Peyer's patch (tissue), 4 donors: ENCODE measurements at regions not wholly inside any gene's neighbourhood (a gene's known extent, or its start where the extent isn't known, plus 50 kb on each side); places are given as distances from the start of the nearest gene placed in this dataset.

ENCODE experiments used
- CTCF ChIP-seq, 6 experiments: fragments of 450-650 bp in 4 of 6; fragments of 200-600 bp in 2 of 6; sonication (generic) in 1 of 6; IDR thresholded peaks; one replicate each; pipeline ENCODE4 v1.5.1; 2017 to 2019; ENCODE audit warnings: antibody characterized with exemption in 6 of 6, mild to moderate bottlenecking in 3 of 6, moderate library complexity in 1 of 6
- POLR2A ChIP-seq, 2 donors: fragments of 450-650 bp; IDR thresholded peaks; one replicate each; pipeline ENCODE4 v1.5.1; 2017; ENCODE audit warnings: antibody characterized with exemption in 2 of 2, mild to moderate bottlenecking in 2 of 2, moderate library complexity in 2 of 2

GRCh38 chr15:31571676-31572075 is 245.0 kb downstream of the KLF13 start:
- no peak for TF ChIP-seq CTCF (IDR thresholded peaks at IDR 0.05)
- no peak for TF ChIP-seq POLR2A (IDR thresholded peaks at IDR 0.05)
